Brain microvascular endothelial cell (primary cell): ENCODE measurements at regions not wholly inside any gene's neighbourhood (a gene's known extent, or its start where the extent isn't known, plus 50 kb on each side); places are given as distances from the start of the nearest gene placed in this dataset.

Experiments
- DNase-seq: peaks from one replicate; pipeline ENCODE4 v3.0.0-alpha.2; 2020
- H3K27ac ChIP-seq: fragments of 250-450 bp; sonication (Bioruptor Pico); 2 replicates; pipeline ENCODE4 v1.5.1; 2020; ENCODE audit warnings: mild to moderate bottlenecking, moderate library complexity
- H3K27me3 ChIP-seq: fragments of 250-450 bp; sonication (Bioruptor Pico); replicated peaks from 2 replicates; pipeline ENCODE4 v1.5.1; 2020; ENCODE audit warnings: mild to moderate bottlenecking
- H3K36me3 ChIP-seq: fragments of 250-450 bp; sonication (Bioruptor Pico); replicated peaks from 2 replicates; pipeline ENCODE4 v1.5.1; 2020; ENCODE audit warnings: mild to moderate bottlenecking
- H3K4me3 ChIP-seq: 2 replicates; pipeline ENCODE4 v1.5.1; 2011; ENCODE audit warnings: low read depth, mild to moderate bottlenecking, control low read depth, low read length, moderate library complexity
- CTCF ChIP-seq: IDR thresholded peaks from 2 replicates; pipeline ENCODE4 v1.5.1; 2011; ENCODE audit warnings: low read depth, mild to moderate bottlenecking, moderate library complexity, low read length, control low read depth, inconsistent platforms; ENCODE audit errors: missing control alignments
- in situ Hi-C: cut with HindIII; loops from 2 replicates; pipeline ENCODE4 v1.10.0; 2017; ENCODE audit warnings: low sequenced_read_pairs, low pct_ligation_motif_present

GRCh38 chr18:40222776-40223175 is 1732.3 kb upstream of the PIK3C3 start:
- DNase-seq, result no peak
- Histone ChIP-seq H3K27ac (no peak overlapping the region), H3K4me3 (no peak overlapping the region), H3K27me3 (no peaks in the 10 kb centered on the region), H3K36me3 (no peaks in the 10 kb centered on the region)
- no peak for TF ChIP-seq CTCF
- in situ Hi-C loops, result no loop called here

DNA sequence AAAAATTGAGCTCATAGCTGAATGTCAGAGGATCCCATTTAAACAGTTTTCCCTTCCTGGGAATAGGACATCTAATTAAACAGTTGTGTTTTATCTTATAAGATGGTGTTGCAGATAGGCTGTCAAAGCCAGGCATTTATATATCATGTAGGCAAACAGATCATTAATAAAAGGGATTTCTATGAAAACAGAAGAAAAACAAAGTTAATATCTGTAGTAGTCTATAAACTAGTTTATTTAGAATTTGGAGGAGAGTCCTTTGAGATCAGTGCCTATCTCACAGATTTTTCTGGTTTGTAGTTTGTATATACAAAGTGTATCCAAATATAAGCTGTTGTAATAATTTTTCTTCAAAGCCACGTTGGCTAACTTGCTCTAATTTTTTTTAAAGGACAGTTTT is 1738.2 kb upstream of the PIK3C3 start:
- Histone ChIP-seq H3K27ac (no peak overlapping the region), H3K36me3 (no peaks in the 10 kb centered on the region), H3K27me3 (no peaks in the 10 kb centered on the region), H3K4me3 (no peak overlapping the region)
- in situ Hi-C loops, result no loop called here
- no peak for TF ChIP-seq CTCF
- DNase-seq, result no peak

DNA sequence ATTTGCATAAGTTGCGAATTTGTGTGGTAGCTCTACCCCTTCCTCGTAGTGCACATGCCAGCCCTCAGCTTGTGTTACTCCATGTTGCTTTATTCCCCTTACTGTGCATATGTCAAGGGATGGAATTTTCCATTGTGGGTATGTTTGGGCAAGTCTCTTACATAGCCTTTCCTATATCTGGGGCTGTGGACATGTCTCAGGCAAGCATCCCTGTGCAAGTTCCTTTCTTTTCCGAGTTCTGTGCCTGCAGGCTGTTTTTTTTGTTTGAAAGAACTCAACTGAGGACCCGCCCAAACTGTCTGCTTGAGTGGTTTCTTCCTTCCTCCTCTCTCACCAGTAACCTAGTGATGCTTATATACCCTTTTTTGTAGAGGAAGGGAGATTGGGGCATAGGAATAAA is 1739.1 kb upstream of the PIK3C3 start:
- no peak for DNase-seq
- H3K36me3 ChIP-seq, result no peaks in the 10 kb centered on the region
- no peak overlapping the region for H3K27ac ChIP-seq

GRCh38 chr18:40210696-40211095 is 1744.3 kb upstream of the PIK3C3 start:
- in situ Hi-C loops, result no loop called here
- no peak for DNase-seq
- H3K4me3 ChIP-seq, result no peak overlapping the region
- no peak for TF ChIP-seq CTCF
- H3K27me3 ChIP-seq, result no peaks in the 10 kb centered on the region
- H3K27ac ChIP-seq, result no peak overlapping the region
- H3K36me3 ChIP-seq, result no peaks in the 10 kb centered on the region

More for the DNA sequence above, 1739.1 kb upstream of the PIK3C3 start:
- in situ Hi-C loops, result no loop called here
- Histone ChIP-seq H3K4me3 (no peak overlapping the region), H3K27me3 (no peaks in the 10 kb centered on the region)
- no peak for TF ChIP-seq CTCF

- no peak for TF ChIP-seq CTCF
- no peak for DNase-seq
- Histone ChIP-seq H3K27me3 (no peaks in the 10 kb centered on the region), H3K4me3 (no peak overlapping the region), H3K27ac (no peak overlapping the region), H3K36me3 (no peaks in the 10 kb centered on the region)
- in situ Hi-C loops, result no loop called here
Observed at GRCh38 chr18:40208958-40209357, 1746.1 kb upstream of the PIK3C3 start.

- H3K27me3 ChIP-seq, result no peaks in the 10 kb centered on the region
- H3K27ac ChIP-seq, result no peak overlapping the region
- in situ Hi-C loops, result no loop called here
- no peaks in the 10 kb centered on the region for H3K36me3 ChIP-seq
- H3K4me3 ChIP-seq, result no peak overlapping the region
- no peak for DNase-seq
- no peak for TF ChIP-seq CTCF
Observed at GRCh38 chr18:40197711-40198110, 1757.3 kb upstream of the PIK3C3 start.
